H9 (cell line): ENCODE measurements at regions not wholly inside any gene's neighbourhood (a gene's known extent, or its start where the extent isn't known, plus 50 kb on each side); places are given as distances from the start of the nearest gene placed in this dataset.

ENCODE experiments used
- DNase-seq: peaks from one replicate; pipeline ENCODE4 v3.0.0-alpha.2; 2017
- H2AFZ ChIP-seq: one replicate; pipeline ENCODE4 v1.6.1; 2013; ENCODE audit warnings: mild to moderate bottlenecking, low read length, control low read depth, moderate library complexity
- H2AK5ac ChIP-seq: 2 replicates; pipeline ENCODE4 v1.6.1; 2013; ENCODE audit warnings: low read length, control low read depth, mixed read lengths; ENCODE audit not compliant: insufficient read length
- H2BK120ac ChIP-seq: one replicate; pipeline ENCODE4 v1.6.1; 2013; ENCODE audit warnings: low read depth, mild to moderate bottlenecking, low read length, control low read depth, inconsistent platforms; ENCODE audit not compliant: poor library complexity, severe bottlenecking
- H2BK12ac ChIP-seq: 2 replicates; pipeline ENCODE4 v1.6.1; 2013; ENCODE audit warnings: low read length, control low read depth, mixed read lengths, low read depth; ENCODE audit not compliant: insufficient read length
- H2BK15ac ChIP-seq: 2 replicates; pipeline ENCODE4 v1.6.1; 2013; ENCODE audit warnings: low read depth, low read length, control low read depth
- H2BK20ac ChIP-seq: one replicate; pipeline ENCODE4 v1.6.1; 2013; ENCODE audit warnings: low read depth, mild to moderate bottlenecking, low read length, control low read depth, inconsistent platforms; ENCODE audit not compliant: poor library complexity, severe bottlenecking
- H2BK5ac ChIP-seq: 2 replicates; pipeline ENCODE4 v1.6.1; 2013; ENCODE audit warnings: low read length, control low read depth, mixed read lengths; ENCODE audit not compliant: insufficient read length
- H3K14ac ChIP-seq: 2 replicates; pipeline ENCODE4 v1.6.1; 2013; ENCODE audit warnings: low read length, control low read depth; ENCODE audit not compliant: insufficient read depth
- H3K18ac ChIP-seq: 2 replicates; pipeline ENCODE4 v1.6.1; 2013; ENCODE audit warnings: low read depth, mild to moderate bottlenecking, mixed read lengths, low read length, control low read depth; ENCODE audit not compliant: insufficient read length
- H3K23ac ChIP-seq: 2 replicates; pipeline ENCODE4 v1.6.1; 2013; ENCODE audit warnings: low read length, control low read depth, mixed read lengths, low read depth; ENCODE audit not compliant: insufficient read length
- H3K23me2 ChIP-seq: 2 replicates; pipeline ENCODE4 v1.6.1; 2013; ENCODE audit warnings: low read depth, mild to moderate bottlenecking, mixed read lengths, low read length, control low read depth; ENCODE audit not compliant: insufficient read length, poor library complexity, severe bottlenecking
- H3K27ac ChIP-seq: 2 replicates; pipeline ENCODE4 v1.5.1; 2013; ENCODE audit warnings: low read length, control low read depth, mixed read lengths, low read depth; ENCODE audit not compliant: insufficient read length
- H3K27me3 ChIP-seq: 2 replicates; pipeline ENCODE4 v1.6.1; 2013; ENCODE audit warnings: low read length, control low read depth, inconsistent platforms; ENCODE audit not compliant: insufficient read depth
- H3K4ac ChIP-seq: 2 replicates; pipeline ENCODE4 v1.6.1; 2013; ENCODE audit warnings: low read depth, mild to moderate bottlenecking, control low read depth, inconsistent platforms, low read length, moderate library complexity
- H3K4me1 ChIP-seq: 2 replicates; pipeline ENCODE4 v1.6.1; 2013; ENCODE audit warnings: low read length, control low read depth, inconsistent platforms; ENCODE audit not compliant: insufficient read depth
- H3K4me2 ChIP-seq: 2 replicates; pipeline ENCODE4 v1.6.1; 2013; ENCODE audit warnings: low read length, control low read depth, mixed read lengths; ENCODE audit not compliant: insufficient read length, insufficient read depth
- H3K56ac ChIP-seq: 2 replicates; pipeline ENCODE4 v1.6.1; 2013; ENCODE audit warnings: low read depth, mild to moderate bottlenecking, mixed read lengths, low read length, control low read depth; ENCODE audit not compliant: insufficient read length
- H3K79me1 ChIP-seq: 2 replicates; pipeline ENCODE4 v1.6.1; 2013; ENCODE audit warnings: low read depth, mild to moderate bottlenecking, moderate library complexity, low read length, control low read depth, inconsistent platforms; ENCODE audit not compliant: insufficient read depth, poor library complexity, severe bottlenecking
- H3K79me2 ChIP-seq: 2 replicates; pipeline ENCODE4 v1.6.1; 2013; ENCODE audit warnings: low read length, control low read depth, inconsistent platforms; ENCODE audit not compliant: insufficient read depth
- H3K9ac ChIP-seq: 2 replicates; pipeline ENCODE4 v1.6.1; 2013; ENCODE audit warnings: low read length, control low read depth, mixed read lengths; ENCODE audit not compliant: insufficient read length; ENCODE audit errors: extremely low read depth
- H3K9me3 ChIP-seq: one replicate; pipeline ENCODE4 v1.6.1; 2013; ENCODE audit warnings: low read depth, low read length, inconsistent platforms; ENCODE audit not compliant: control insufficient read depth
- H3T11ph ChIP-seq: one replicate; pipeline ENCODE4 v1.6.1; 2013; ENCODE audit warnings: mild to moderate bottlenecking, low read length, control low read depth, inconsistent platforms
- H4K20me1 ChIP-seq: one replicate; pipeline ENCODE4 v1.6.1; 2013; ENCODE audit not compliant: control insufficient read depth, insufficient read length, insufficient read depth
- H4K5ac ChIP-seq: 2 replicates; pipeline ENCODE4 v1.6.1; 2013; ENCODE audit warnings: low read depth, mild to moderate bottlenecking, mixed read lengths, low read length, control low read depth; ENCODE audit not compliant: insufficient read length
- H4K8ac ChIP-seq: replicated peaks from 2 replicates; pipeline ENCODE4 v1.6.1; 2013; ENCODE audit warnings: low read length, control low read depth, mixed read lengths, low read depth; ENCODE audit not compliant: insufficient read length
- H4K91ac ChIP-seq: 2 replicates; pipeline ENCODE4 v1.6.1; 2013; ENCODE audit warnings: low read depth, mild to moderate bottlenecking, moderate library complexity, mixed read lengths, low read length, control low read depth; ENCODE audit not compliant: insufficient read length
- H3K27ac Mint-ChIP-seq, 3 experiments: 2 replicates in 2 of 3; 3 replicates in 1 of 3; pipeline ENCODE4 v1.8.0; 2020 to 2021; ENCODE audit warnings: mixed read lengths in 3 of 3, mild to moderate bottlenecking in 1 of 3, moderate library complexity in 1 of 3
- H3K27me3 Mint-ChIP-seq: 2 replicates; pipeline ENCODE4 v1.8.0; 2021; ENCODE audit warnings: low read depth, mild to moderate bottlenecking, moderate library complexity, mixed read lengths
- H3K36me3 Mint-ChIP-seq, 3 experiments: 2 replicates in 2 of 3; 3 replicates in 1 of 3; pipeline ENCODE4 v1.8.0; 2020 to 2021; ENCODE audit warnings: low read depth in 3 of 3, mixed read lengths in 3 of 3; ENCODE audit not compliant: insufficient read depth in 1 of 3
- H3K4me1 Mint-ChIP-seq, 2 experiments: 2 replicates each; pipeline ENCODE4 v1.8.0; 2020; ENCODE audit warnings: mixed read lengths in 2 of 2
- H3K4me3 Mint-ChIP-seq, 2 experiments: 2 replicates in 1 of 2; 3 replicates in 1 of 2; pipeline ENCODE4 v1.8.0; 2020 to 2021; ENCODE audit warnings: mild to moderate bottlenecking in 2 of 2, mixed read lengths in 2 of 2, moderate library complexity in 1 of 2
- H3K9me3 Mint-ChIP-seq, 2 experiments: 2 replicates in 1 of 2; 3 replicates in 1 of 2; pipeline ENCODE4 v1.8.0; 2020; ENCODE audit warnings: mild to moderate bottlenecking in 2 of 2, mixed read lengths in 2 of 2, moderate library complexity in 1 of 2
- CTCF ChIP-seq: fragments of 200-600 bp; sonication (generic); conservative IDR thresholded peaks from 3 replicates; pipeline ENCODE4 v1.8.0; 2021; ENCODE audit warnings: antibody characterized with exemption, mild to moderate bottlenecking
- WGBS: extraction: QIAGEN DNeasy Blood & Tissue Kit; methylation state at CpG from one replicate; pipeline ENCODE4 v1.1.7; 2013; ENCODE audit warnings: missing lambda C conversion rate, low lambda C conversion rate, mixed read lengths; ENCODE audit not compliant: insufficient read length; ENCODE audit errors: extremely low coverage; 5-methylcytosine and 5-hydroxymethylcytosine counted together

DNA sequence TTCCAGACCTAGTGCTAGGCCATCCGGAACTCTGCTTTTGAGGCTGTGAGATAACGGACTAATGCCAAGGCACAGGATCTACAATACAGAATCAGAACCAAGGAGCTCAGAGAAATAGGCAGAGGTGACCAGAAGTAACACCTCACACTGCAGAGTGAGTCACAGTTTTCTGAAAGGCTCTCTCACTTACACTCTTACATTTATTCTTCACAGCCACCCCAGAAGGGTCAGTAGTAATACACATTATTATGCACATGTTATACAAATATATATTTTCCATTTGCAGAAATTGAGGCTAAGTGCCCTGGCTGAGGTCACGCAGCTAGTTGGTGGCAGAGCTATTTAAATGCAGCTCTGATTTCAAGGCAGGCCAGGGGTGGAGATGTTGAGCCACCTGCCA, 542.5 kb downstream of the OMA1 start:
- WGBS = no CpG with 5 or more reads among the region's 3 CpGs

More for the DNA sequence above, 542.5 kb downstream of the OMA1 start:
- Histone ChIP-seq H3K4me2 (no peak overlapping the region), H2AK5ac (no peak overlapping the region), H3T11ph (no peak overlapping the region), H3K56ac (no peak overlapping the region), H4K91ac (no peak overlapping the region), H3K4ac (no peak overlapping the region), H3K23me2 (no peaks in the 10 kb centered on the region), H3K9me3 (no peaks in the 10 kb centered on the region), H2BK20ac (no peak overlapping the region), H3K18ac (no peak overlapping the region), H3K79me1 (no peaks in the 10 kb centered on the region), H2BK120ac (no peak overlapping the region), H4K8ac (no peak overlapping the region), H3K23ac (no peak overlapping the region), H4K5ac (no peak overlapping the region), H3K4me1 (peaks cover 25% of the 10 kb centered on the region; the same call in 1 of the 2 replicates), H2BK5ac (no peak overlapping the region), H4K20me1 (no peaks in the 10 kb centered on the region), H2BK12ac (no peak overlapping the region), H3K79me2 (no peaks in the 10 kb centered on the region), H2AFZ (no peak overlapping the region), H3K27ac (peak overlapping the region; percentile 7), H3K27me3 (no peaks in the 10 kb centered on the region), H2BK15ac (no peak overlapping the region), H3K9ac (no peak overlapping the region), H3K14ac (no peak overlapping the region)
- peaks cover 82 to 84% of the 10 kb centered on the region in 2 experiments for H3K4me1 Mint-ChIP-seq
- H3K36me3 Mint-ChIP-seq = no peaks in the 10 kb centered on the region; a peak in 1 of 7 replicates
- peak overlapping the region; percentile 85 to 95 (median 89) for H3K27ac Mint-ChIP-seq
- peak overlapping the region in 1 of 2 experiments; percentile 28; a peak in 2 of 5 replicates for H3K4me3 Mint-ChIP-seq
- H3K27me3 Mint-ChIP-seq = no peaks in the 10 kb centered on the region
- DNase-seq = no peak
- no peak for TF ChIP-seq CTCF
- no peaks in the 10 kb centered on the region for H3K9me3 Mint-ChIP-seq
